SH-SY5Y (cell line): ENCODE measurements at regions not wholly inside any gene's neighbourhood (a gene's known extent, or its start where the extent isn't known, plus 50 kb on each side); places are given as distances from the start of the nearest gene placed in this dataset.

ENCODE experiments used
- GATA2 ChIP-seq: IDR thresholded peaks from 2 replicates; pipeline ENCODE4 v1.6.1; 2011; ENCODE audit warnings: mild to moderate bottlenecking, low read depth, low read length
- GATA3 ChIP-seq: IDR thresholded peaks from 2 replicates; pipeline ENCODE4 v1.6.1; 2011; ENCODE audit warnings: low read depth, mild to moderate bottlenecking, low read length, moderate library complexity

GRCh38 chr18:77539860-77540259 lies 290.2 kb downstream of the GALR1 start:
- TF ChIP-seq GATA3 (no peak), GATA2 (no peak)
